ENCODE measurements at regions not wholly inside any gene's neighbourhood (a gene's known extent, or its start where the extent isn't known, plus 50 kb on each side); places are given as distances from the start of the nearest gene placed in this dataset.

DNA sequence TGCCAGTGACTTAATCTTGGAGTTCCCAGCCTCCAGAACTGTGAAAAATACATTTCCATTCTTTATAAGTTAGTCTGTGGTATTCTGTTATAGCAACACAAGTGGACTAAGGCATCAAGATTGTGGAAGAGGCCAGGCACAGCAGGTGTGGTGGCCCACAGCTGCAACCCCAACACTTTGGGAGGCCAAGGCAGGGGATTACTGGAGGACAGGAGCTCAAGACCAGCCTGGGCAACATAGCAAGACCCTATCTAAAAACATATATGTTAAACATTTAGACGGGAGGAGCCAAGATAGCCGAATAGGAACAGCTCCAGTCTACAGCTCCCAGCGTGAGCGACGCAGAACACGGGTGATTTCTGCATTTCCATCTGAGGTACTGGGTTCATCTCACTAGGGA, 310.4 kb downstream of the FOXO1 start:
- no peak for TF ChIP-seq CTCF (IDR thresholded peaks at IDR 0.05)
- no peak for TF ChIP-seq POLR2A (IDR thresholded peaks at IDR 0.05)
